Endothelial cell of umbilical vein (primary cell): ENCODE measurements at regions not wholly inside any gene's neighbourhood (a gene's known extent, or its start where the extent isn't known, plus 50 kb on each side); places are given as distances from the start of the nearest gene placed in this dataset.
A peak's percentile ranks its signal among the peaks of the same experiment; 100 is the strongest.

ENCODE experiments used
- BruUV-seq: library from RNA; stranded (reverse); fragments of 400-500 nt; replicated peaks from 2 replicates; lab custom pipeline; 2021; lab: Mats Ljungman, UMichigan
- CTCF ChIA-PET: fragments of 300-600, 350-600 bp; sonication (Branson Sonifier 250); formaldehyde crosslinking; loops from one replicate; lab custom pipeline; 2021; ENCODE audit warnings: antibody characterized with exemption, inconsistent platforms; lab: Charles Lee
- POLR2A ChIA-PET: fragments of 300-600, 350-600 bp; sonication (Branson Sonifier 250); formaldehyde crosslinking; loops from one replicate; lab custom pipeline; 2021; ENCODE audit warnings: antibody characterized with exemption, inconsistent platforms; lab: Charles Lee
- DNase-seq: peaks from one replicate; pipeline ENCODE4 v3.0.0-alpha.2; 2011; ENCODE audit warnings: low read depth, low spot score
- FAIRE-seq: peaks from 2 replicates; lab custom pipeline; 2011; peaks lifted over from hg19 to GRCh38; lab: Jason Lieb, UNC
- H2AFZ ChIP-seq: 2 replicates; pipeline ENCODE4 v1.6.0; 2012; ENCODE audit warnings: low read depth, low read length, control low read depth, inconsistent platforms
- H3K27ac ChIP-seq: 2 replicates; pipeline ENCODE4 v1.5.1; 2011; ENCODE audit warnings: low read depth, mild to moderate bottlenecking, control low read depth, low read length, moderate library complexity; ENCODE audit not compliant: insufficient read depth
- H3K27me3 ChIP-seq, 2 experiments: 2 replicates each; pipeline versions ENCODE4 v1.6.0 to v1.6.1; 2011; ENCODE audit warnings: low read length in 2 of 2, mixed read lengths in 1 of 2; ENCODE audit not compliant: control insufficient read depth in 2 of 2, insufficient read depth in 2 of 2
- H3K36me3 ChIP-seq, 2 experiments: 2 replicates in 1 of 2; 3 replicates in 1 of 2; pipeline ENCODE4 v1.5.1; 2011; ENCODE audit warnings: low read length in 2 of 2, mild to moderate bottlenecking in 1 of 2, moderate library complexity in 1 of 2; ENCODE audit not compliant: control insufficient read depth in 2 of 2, insufficient read depth in 2 of 2; ENCODE audit errors: extremely low read depth in 1 of 2
- H3K4me1 ChIP-seq: 3 replicates; pipeline ENCODE4 v1.5.1; 2011; ENCODE audit warnings: mild to moderate bottlenecking, low read length; ENCODE audit not compliant: control insufficient read depth, insufficient read depth; ENCODE audit errors: extremely low read depth
- H3K4me2 ChIP-seq: 2 replicates; pipeline ENCODE4 v1.6.1; 2011; ENCODE audit warnings: low read length, control low read depth, mixed read lengths; ENCODE audit not compliant: insufficient read depth
- H3K4me3 ChIP-seq, 3 experiments: fragments of 200-600 bp in 1 of 3; sonication (generic), shearing (Covaris generic) in 1 of 3; replicated peaks in 1 of 3; 2 replicates each; pipeline ENCODE4 v1.5.1; 2011 to 2016; ENCODE audit warnings: control low read depth in 3 of 3, low read length in 3 of 3, mild to moderate bottlenecking in 2 of 3, inconsistent platforms in 1 of 3, low read depth in 1 of 3, moderate library complexity in 1 of 3; ENCODE audit not compliant: insufficient read depth in 1 of 3
- H3K79me2 ChIP-seq: 2 replicates; pipeline ENCODE4 v1.6.0; 2012; ENCODE audit warnings: low read length, inconsistent platforms; ENCODE audit not compliant: control insufficient read depth, insufficient read depth
- H3K9ac ChIP-seq: replicated peaks from 2 replicates; pipeline ENCODE3; 2011; ENCODE audit warnings: low read length, control low read depth; ENCODE audit not compliant: insufficient read depth; ENCODE audit errors: extremely low read depth
- H3K9me1 ChIP-seq: replicated peaks from 3 replicates; pipeline ENCODE4 v1.6.0; 2011; ENCODE audit warnings: mild to moderate bottlenecking, low read length; ENCODE audit not compliant: control insufficient read depth, insufficient read depth; ENCODE audit errors: extremely low read depth
- H3K9me3 ChIP-seq: replicated peaks from 2 replicates; pipeline ENCODE4 v1.5.1; 2012; ENCODE audit warnings: low read length, inconsistent platforms; ENCODE audit not compliant: control insufficient read depth, insufficient read depth
- H4K20me1 ChIP-seq: replicated peaks from 2 replicates; pipeline ENCODE3; 2011; ENCODE audit warnings: mild to moderate bottlenecking, low read length; ENCODE audit not compliant: control insufficient read depth, insufficient read depth; ENCODE audit errors: extremely low read depth
- EZH2 ChIP-seq: IDR thresholded peaks from 2 replicates; pipeline ENCODE4 v1.6.1; 2012; ENCODE audit warnings: borderline replicate concordance, low read depth, mild to moderate bottlenecking, moderate library complexity, low read length, inconsistent platforms; ENCODE audit not compliant: severe bottlenecking
- FOS ChIP-seq: IDR thresholded peaks from 2 replicates; pipeline ENCODE4 v1.6.1; 2011; ENCODE audit warnings: mild to moderate bottlenecking, low read length, moderate library complexity, borderline replicate concordance; ENCODE audit not compliant: insufficient read depth
- GATA2 ChIP-seq: IDR thresholded peaks from 2 replicates; pipeline ENCODE4 v1.7.0; 2011; ENCODE audit warnings: low read depth, mild to moderate bottlenecking, moderate library complexity, mixed read lengths, low read length; ENCODE audit not compliant: insufficient read length, insufficient read depth
- JUN ChIP-seq: IDR thresholded peaks from 2 replicates; pipeline ENCODE4 v1.6.1; 2011; ENCODE audit warnings: borderline replicate concordance, low read depth; ENCODE audit not compliant: insufficient read length, insufficient read depth
- MAX ChIP-seq: IDR thresholded peaks from 2 replicates; pipeline ENCODE4 v1.6.1; 2011; ENCODE audit not compliant: insufficient read depth, insufficient read length
- MYC ChIP-seq: IDR thresholded peaks from one replicate; pipeline ENCODE4 v1.6.1; 2011; ENCODE audit warnings: mild to moderate bottlenecking, low read depth, low read length
- POLR2A ChIP-seq: IDR thresholded peaks from 2 replicates; pipeline ENCODE4 v1.6.1; 2012; ENCODE audit warnings: low read depth, mild to moderate bottlenecking, control low read depth, low read length
- POLR2AphosphoS5 ChIP-seq: IDR thresholded peaks from 2 replicates; pipeline ENCODE4 v1.6.1; 2012; ENCODE audit warnings: low read depth, mild to moderate bottlenecking, control low read depth, low read length, moderate library complexity; ENCODE audit not compliant: insufficient read depth
- dilution Hi-C: fragments of 300-500 bp; cut with MboI; formaldehyde crosslinking; loops from one replicate; pipeline ENCODE4 v1.15.0; 2019; ENCODE audit warnings: low sequenced_read_pairs; ENCODE audit not compliant: extremely low pct_ligation_motif_present
- intact Hi-C: fragments of 100-400 bp; cut with micrococcal nuclease; formaldehyde crosslinking; loops from one replicate; pipeline ENCODE4 v1.10.0; 2022
- TF ChIP-seq, protein P1 (sequence below), 2 donors: IDR thresholded peaks; 1 replicate in 1 of 2; 2 replicates in 1 of 2; pipeline ENCODE4 v1.5.1; 2011; ENCODE audit warnings: low read length in 2 of 2, mild to moderate bottlenecking in 2 of 2, moderate library complexity in 2 of 2, control low read depth in 1 of 2, inconsistent platforms in 1 of 2, low read depth in 1 of 2; ENCODE audit not compliant: insufficient read depth in 1 of 2; ENCODE audit errors: extremely low read depth in 1 of 2

GRCh38 chr12:23197266-23197665, 572.3 kb downstream of the ETNK1 start:
- no peak overlapping the region for H3K9ac ChIP-seq
- no peaks in the 10 kb centered on the region for H3K27me3 ChIP-seq
- FAIRE-seq: no peak
- CTCF ChIA-PET: interaction anchor here (1.0 to 1.3 kb wide), 4 partner anchors 10 to 513 kb away, joined by 3 to 7 read pairs (median 4); no protein-coding TSS in a partner anchor
- H3K79me2 ChIP-seq: no peaks in the 10 kb centered on the region
- TF ChIP-seq FOS (no peak), MAX (no peak), JUN (no peak), GATA2 (no peak), EZH2 (no peak), POLR2A (no peak), MYC (no peak), POLR2AphosphoS5 (no peak)
- TF ChIP-seq, protein P1, sequence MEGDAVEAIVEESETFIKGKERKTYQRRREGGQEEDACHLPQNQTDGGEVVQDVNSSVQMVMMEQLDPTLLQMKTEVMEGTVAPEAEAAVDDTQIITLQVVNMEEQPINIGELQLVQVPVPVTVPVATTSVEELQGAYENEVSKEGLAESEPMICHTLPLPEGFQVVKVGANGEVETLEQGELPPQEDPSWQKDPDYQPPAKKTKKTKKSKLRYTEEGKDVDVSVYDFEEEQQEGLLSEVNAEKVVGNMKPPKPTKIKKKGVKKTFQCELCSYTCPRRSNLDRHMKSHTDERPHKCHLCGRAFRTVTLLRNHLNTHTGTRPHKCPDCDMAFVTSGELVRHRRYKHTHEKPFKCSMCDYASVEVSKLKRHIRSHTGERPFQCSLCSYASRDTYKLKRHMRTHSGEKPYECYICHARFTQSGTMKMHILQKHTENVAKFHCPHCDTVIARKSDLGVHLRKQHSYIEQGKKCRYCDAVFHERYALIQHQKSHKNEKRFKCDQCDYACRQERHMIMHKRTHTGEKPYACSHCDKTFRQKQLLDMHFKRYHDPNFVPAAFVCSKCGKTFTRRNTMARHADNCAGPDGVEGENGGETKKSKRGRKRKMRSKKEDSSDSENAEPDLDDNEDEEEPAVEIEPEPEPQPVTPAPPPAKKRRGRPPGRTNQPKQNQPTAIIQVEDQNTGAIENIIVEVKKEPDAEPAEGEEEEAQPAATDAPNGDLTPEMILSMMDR (IDR thresholded peaks at IDR 0.05; ENCODE audit: extremely low read depth in 1 of 2, insufficient read depth in 1 of 2, low read depth in 1 of 2, low read length in 2 of 2): no peak
- dilution Hi-C loops (no loop called here), intact Hi-C loops (no loop called here)
- no peak overlapping the region for H3K27ac ChIP-seq
- H3K9me3 ChIP-seq: no peaks in the 10 kb centered on the region
- no TSS peak for BruUV-seq
- POLR2A ChIA-PET: interaction anchor here (1.1 kb wide), 1 partner anchor 11 kb away, joined by 3 read pairs; no protein-coding TSS in a partner anchor
- H3K4me2 ChIP-seq: no peak overlapping the region
- no peak overlapping the region for H3K4me3 ChIP-seq
- H3K4me1 ChIP-seq: no peaks in the 10 kb centered on the region
- DNase-seq: peak; percentile 45
- no peaks in the 10 kb centered on the region for H4K20me1 ChIP-seq
- no peak overlapping the region for H2AFZ ChIP-seq
- no peaks in the 10 kb centered on the region for H3K9me1 ChIP-seq
- H3K36me3 ChIP-seq: no peaks in the 10 kb centered on the region
